NCI-H82 (cell line): ENCODE measurements at regions not wholly inside any gene's neighbourhood (a gene's known extent, or its start where the extent isn't known, plus 50 kb on each side); places are given as distances from the start of the nearest gene placed in this dataset.
"Not testable (repeated sequence)": the region's sequence is repeated elsewhere in the genome, so short reads cannot be mapped to it uniquely, and the experiment has no call there.

ENCODE experiments used
- DNase-seq: peaks from one replicate; lab custom pipeline; 2025; lab: John Stamatoyannopoulos, UW

- not testable (repeated sequence) for DNase-seq
Measured at GRCh38 chr6:67878216-67878615, 756.9 kb upstream of the ADGRB3 start.

GRCh38 chr6:67877288-67877687 is 757.8 kb upstream of the ADGRB3 start:
- no peak for DNase-seq

GRCh38 chr6:67875877-67876383 is 759.2 kb upstream of the ADGRB3 start:
- no peak for DNase-seq

GRCh38 chr6:67870321-67870720 is 764.8 kb upstream of the ADGRB3 start:
- DNase-seq: no peak

GRCh38 chr6:67863346-67863745 is 771.7 kb upstream of the ADGRB3 start:
- DNase-seq: no peak

GRCh38 chr6:67854098-67854497 is 781.0 kb upstream of the ADGRB3 start:
- no peak for DNase-seq

- DNase-seq: no peak
Measured at GRCh38 chr6:67839818-67840217, 795.3 kb upstream of the ADGRB3 start.

GRCh38 chr6:67825201-67825895 is 809.7 kb upstream of the ADGRB3 start:
- DNase-seq: no peak

GRCh38 chr6:67818322-67818721 is 816.8 kb upstream of the ADGRB3 start:
- DNase-seq: no peak

- no peak for DNase-seq
Measured at GRCh38 chr6:67815623-67816022, 819.5 kb upstream of the ADGRB3 start.

GRCh38 chr6:67814262-67814661 is 820.8 kb upstream of the ADGRB3 start:
- no peak for DNase-seq

- no peak for DNase-seq
Measured at GRCh38 chr6:67812693-67813092, 822.4 kb upstream of the ADGRB3 start.

- no peak for DNase-seq
Measured at GRCh38 chr6:67812125-67812524, 823.0 kb upstream of the ADGRB3 start.

GRCh38 chr6:67811239-67812037 is 823.6 kb upstream of the ADGRB3 start:
- no peak for DNase-seq

- not testable (repeated sequence) for DNase-seq
Measured at GRCh38 chr6:67804808-67805207, 830.3 kb upstream of the ADGRB3 start.

GRCh38 chr6:67802771-67803170 is 832.3 kb upstream of the ADGRB3 start:
- peak; percentile 4 for DNase-seq

- DNase-seq: no peak
Measured at GRCh38 chr6:67792996-67793395, 842.1 kb upstream of the ADGRB3 start.

GRCh38 chr6:67790569-67790968 is 844.5 kb upstream of the ADGRB3 start:
- DNase-seq: no peak

- not testable (repeated sequence) for DNase-seq
Measured at GRCh38 chr6:67787119-67787518, 848.0 kb upstream of the ADGRB3 start.

GRCh38 chr6:67779876-67780275 is 855.2 kb upstream of the ADGRB3 start:
- no peak for DNase-seq

GRCh38 chr6:67775333-67775732 is 859.7 kb upstream of the ADGRB3 start:
- DNase-seq: no peak

- no peak for DNase-seq
Measured at GRCh38 chr6:67768972-67769371, 866.1 kb upstream of the ADGRB3 start.
